RWPE1 (cell line): ENCODE measurements at regions not wholly inside any gene's neighbourhood (a gene's known extent, or its start where the extent isn't known, plus 50 kb on each side); places are given as distances from the start of the nearest gene placed in this dataset.

Experiments used
- CTCF ChIA-PET: fragments of 350-600 bp; sonication (Branson Sonifier 250); formaldehyde crosslinking; extraction: SDS; loops from one replicate; lab custom pipeline; 2021; lab: Yijun Ruan, JAX
- POLR2A ChIA-PET: fragments of 400-600 bp; formaldehyde crosslinking; extraction: SDS; loops from one replicate; lab custom pipeline; 2020; ENCODE audit warnings: antibody characterized with exemption; ENCODE audit not compliant: low non-redundant PET; lab: Yijun Ruan, JAX
- DNase-seq: peaks from one replicate; pipeline ENCODE4 v3.0.0; 2012; ENCODE audit warnings: low spot score
- H3K27ac ChIP-seq: fragments of 450-650 bp; 2 replicates; pipeline ENCODE4 v1.5.1; 2017
- TF ChIP-seq, protein P1 (sequence below): fragments of 450-650 bp; conservative IDR thresholded peaks from 2 replicates; pipeline ENCODE4 v1.5.1; 2017; ENCODE audit warnings: low read depth, mild to moderate bottlenecking

- TF ChIP-seq, protein P1, sequence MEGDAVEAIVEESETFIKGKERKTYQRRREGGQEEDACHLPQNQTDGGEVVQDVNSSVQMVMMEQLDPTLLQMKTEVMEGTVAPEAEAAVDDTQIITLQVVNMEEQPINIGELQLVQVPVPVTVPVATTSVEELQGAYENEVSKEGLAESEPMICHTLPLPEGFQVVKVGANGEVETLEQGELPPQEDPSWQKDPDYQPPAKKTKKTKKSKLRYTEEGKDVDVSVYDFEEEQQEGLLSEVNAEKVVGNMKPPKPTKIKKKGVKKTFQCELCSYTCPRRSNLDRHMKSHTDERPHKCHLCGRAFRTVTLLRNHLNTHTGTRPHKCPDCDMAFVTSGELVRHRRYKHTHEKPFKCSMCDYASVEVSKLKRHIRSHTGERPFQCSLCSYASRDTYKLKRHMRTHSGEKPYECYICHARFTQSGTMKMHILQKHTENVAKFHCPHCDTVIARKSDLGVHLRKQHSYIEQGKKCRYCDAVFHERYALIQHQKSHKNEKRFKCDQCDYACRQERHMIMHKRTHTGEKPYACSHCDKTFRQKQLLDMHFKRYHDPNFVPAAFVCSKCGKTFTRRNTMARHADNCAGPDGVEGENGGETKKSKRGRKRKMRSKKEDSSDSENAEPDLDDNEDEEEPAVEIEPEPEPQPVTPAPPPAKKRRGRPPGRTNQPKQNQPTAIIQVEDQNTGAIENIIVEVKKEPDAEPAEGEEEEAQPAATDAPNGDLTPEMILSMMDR: no peak
- no peak for DNase-seq
- CTCF ChIA-PET: interaction anchor here (0.6 kb wide), 1 partner anchor 1677 kb away, joined by 3 read pairs; no protein-coding TSS in a partner anchor
- no peak overlapping the region for H3K27ac ChIP-seq
- POLR2A ChIA-PET: no interaction called here
Observed at GRCh38 chr2:56473524-56473923, 289.7 kb downstream of the CCDC85A start.

DNA sequence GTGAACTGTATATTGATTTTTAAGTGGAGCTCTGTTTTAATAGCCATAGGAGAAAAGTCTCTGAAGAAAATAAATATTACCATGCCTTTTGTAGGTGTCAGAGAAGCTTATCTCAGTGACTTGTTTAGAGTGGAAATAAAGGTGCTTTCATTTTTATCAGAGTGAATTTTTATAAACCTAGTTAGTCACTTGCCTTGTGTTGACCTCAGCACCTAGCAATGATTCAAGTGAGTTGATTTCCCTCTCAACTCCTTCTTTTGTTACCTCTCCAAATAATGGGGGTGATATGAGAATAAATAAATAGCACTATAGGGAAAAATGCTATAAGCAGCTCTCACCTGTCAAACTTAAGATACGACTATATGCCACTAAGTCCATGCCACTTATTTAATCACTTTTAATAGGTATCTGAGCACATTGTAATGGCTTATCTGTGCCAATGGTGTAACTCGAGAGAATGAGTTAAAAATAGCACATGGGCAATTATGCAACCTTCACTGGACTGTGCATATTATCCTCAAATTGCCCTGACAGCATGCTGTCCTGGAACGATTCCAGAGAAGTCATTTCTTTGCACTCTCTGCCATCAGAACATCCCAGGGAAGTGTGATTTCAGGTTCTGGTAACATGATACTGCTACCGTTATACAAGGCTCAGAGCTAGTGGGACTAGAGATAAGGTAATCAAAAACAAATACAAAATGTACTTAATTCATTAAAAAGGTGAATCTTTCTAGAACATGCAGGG is 290.8 kb downstream of the CCDC85A start:
- POLR2A ChIA-PET: no interaction called here
- peak; percentile 5 for DNase-seq
- no peak overlapping the region for H3K27ac ChIP-seq
- TF ChIP-seq, protein P1: no peak
- CTCF ChIA-PET: no interaction called here

DNA sequence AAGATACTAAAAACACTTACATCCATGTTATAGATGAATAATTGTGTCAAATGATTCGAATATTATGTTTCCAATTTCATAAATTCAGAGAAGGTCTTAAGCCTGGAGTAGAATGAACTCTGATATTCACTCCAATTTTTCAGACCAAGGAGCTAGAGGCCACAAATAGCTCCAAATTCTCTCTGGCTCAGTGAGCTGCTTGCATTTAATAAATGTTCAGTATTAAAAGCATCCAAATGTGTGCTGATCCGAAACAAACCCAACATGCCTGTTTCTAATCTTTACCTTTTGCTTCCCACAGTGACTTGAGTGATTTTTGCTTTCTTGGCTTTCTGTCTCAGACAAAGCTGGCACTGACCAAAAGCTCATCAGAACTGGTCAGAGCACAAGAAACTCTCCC is 291.4 kb downstream of the CCDC85A start:
- CTCF ChIA-PET: no interaction called here
- TF ChIP-seq, protein P1: no peak

GRCh38 chr2:56476509-56477071 is 292.8 kb downstream of the CCDC85A start:
- DNase-seq: no peak
- H3K27ac ChIP-seq: no peak overlapping the region
- TF ChIP-seq, protein P1: no peak
- ChIA-PET CTCF (no interaction called here), POLR2A (no interaction called here)

More for the DNA sequence above, 291.4 kb downstream of the CCDC85A start:
- no peak overlapping the region for H3K27ac ChIP-seq
- no peak for DNase-seq
- POLR2A ChIA-PET: no interaction called here

DNA sequence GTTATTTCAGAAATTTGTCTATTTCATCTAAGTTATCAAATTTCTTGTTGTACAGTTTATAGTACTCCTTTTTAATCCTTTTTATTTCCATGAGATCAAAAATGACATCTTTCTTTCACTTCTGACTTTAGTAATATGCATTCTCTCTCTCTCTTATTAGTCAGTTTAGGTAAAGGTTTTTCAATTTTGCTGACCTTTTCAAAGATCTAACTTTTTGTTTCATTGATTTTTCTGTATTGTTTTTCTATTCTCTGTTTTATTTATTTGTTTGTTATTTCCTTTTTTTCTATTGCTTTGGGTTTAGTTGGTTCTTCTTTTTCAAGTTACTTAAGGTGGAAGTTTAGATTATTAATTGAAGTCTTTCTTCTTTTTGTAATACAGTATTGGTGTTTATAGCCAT is 294.2 kb downstream of the CCDC85A start:
- ChIA-PET POLR2A (no interaction called here), CTCF (no interaction called here)
- TF ChIP-seq, protein P1: no peak
- H3K27ac ChIP-seq: no peak overlapping the region
- DNase-seq: no peak

- no peak for DNase-seq
- TF ChIP-seq, protein P1: no peak
- POLR2A ChIA-PET: no interaction called here
- H3K27ac ChIP-seq: no peak overlapping the region
- CTCF ChIA-PET: no interaction called here
Observed at GRCh38 chr2:56483081-56483480, 299.3 kb downstream of the CCDC85A start.
